ENCODE measurements at regions not wholly inside any gene's neighbourhood (a gene's known extent, or its start where the extent isn't known, plus 50 kb on each side); places are given as distances from the start of the nearest gene placed in this dataset.

- TF ChIP-seq TAF1 (IDR thresholded peaks at IDR 0.05; ENCODE audit: borderline replicate concordance, insufficient read depth, low read length) (no peak), SIN3A (IDR thresholded peaks at IDR 0.05; ENCODE audit: borderline replicate concordance, insufficient read depth, low read length) (no peak), POLR2AphosphoS5 (IDR thresholded peaks at IDR 0.05; ENCODE audit: low read depth, low read length) (no peak), FOXP2 (optimal IDR thresholded peaks at IDR 0.05; ENCODE audit: borderline replicate concordance, extremely low read depth, extremely low read length, insufficient read depth) (no peak), REST (IDR thresholded peaks at IDR 0.05; ENCODE audit: insufficient read depth in 1 of 2, low read depth in 2 of 2, low read length in 2 of 2) (no peak)
These were observed 224.7 kb downstream of the IGSF11 start for GRCh38 chr3:118809696-118810498.

DNA sequence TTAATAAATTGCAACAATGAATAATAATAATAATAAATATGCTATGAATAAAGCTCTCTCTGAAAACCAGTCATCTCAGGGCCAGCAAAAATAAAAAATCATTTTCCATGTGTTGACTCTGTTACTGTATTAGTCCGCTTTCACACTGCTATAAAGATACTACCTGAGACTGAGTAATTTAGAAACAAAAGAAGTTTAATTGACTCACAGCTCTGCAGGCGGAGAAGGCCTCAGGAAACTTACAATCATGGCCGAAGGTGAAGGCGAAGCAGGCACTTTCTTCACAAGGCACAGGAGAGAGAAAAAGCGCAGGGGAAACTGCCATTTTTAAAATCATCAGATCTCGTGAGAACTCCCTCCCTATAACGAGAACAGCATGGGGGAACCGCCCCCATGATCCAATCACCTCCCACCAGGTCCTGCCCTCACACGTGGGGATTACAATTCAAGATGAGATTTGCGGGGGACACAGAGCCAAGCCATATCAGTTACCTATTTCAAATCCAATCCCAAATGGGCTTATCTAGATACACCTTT is 224.1 kb downstream of the IGSF11 start:
- TF ChIP-seq POLR2AphosphoS5 (IDR thresholded peaks at IDR 0.05; ENCODE audit: low read depth, low read length) (no peak), SIN3A (IDR thresholded peaks at IDR 0.05; ENCODE audit: borderline replicate concordance, insufficient read depth, low read length) (no peak), FOXP2 (optimal IDR thresholded peaks at IDR 0.05; ENCODE audit: borderline replicate concordance, extremely low read depth, extremely low read length, insufficient read depth) (no peak), REST (IDR thresholded peaks at IDR 0.05; ENCODE audit: insufficient read depth in 1 of 2, low read depth in 2 of 2, low read length in 2 of 2) (no peak), TAF1 (IDR thresholded peaks at IDR 0.05; ENCODE audit: borderline replicate concordance, insufficient read depth, low read length) (no peak)

- no peak for TF ChIP-seq FOXP2 (optimal IDR thresholded peaks at IDR 0.05; ENCODE audit: borderline replicate concordance, extremely low read depth, extremely low read length, insufficient read depth)
- TF ChIP-seq POLR2AphosphoS5 (IDR thresholded peaks at IDR 0.05; ENCODE audit: low read depth, low read length) = no peak
- TF ChIP-seq REST (IDR thresholded peaks at IDR 0.05; ENCODE audit: insufficient read depth in 1 of 2, low read depth in 2 of 2, low read length in 2 of 2) = no peak
- TF ChIP-seq TAF1 (IDR thresholded peaks at IDR 0.05; ENCODE audit: borderline replicate concordance, insufficient read depth, low read length) = no peak
- TF ChIP-seq SIN3A (IDR thresholded peaks at IDR 0.05; ENCODE audit: borderline replicate concordance, insufficient read depth, low read length) = no peak
These were observed 223.4 kb downstream of the IGSF11 start for GRCh38 chr3:118811236-118811732.

DNA sequence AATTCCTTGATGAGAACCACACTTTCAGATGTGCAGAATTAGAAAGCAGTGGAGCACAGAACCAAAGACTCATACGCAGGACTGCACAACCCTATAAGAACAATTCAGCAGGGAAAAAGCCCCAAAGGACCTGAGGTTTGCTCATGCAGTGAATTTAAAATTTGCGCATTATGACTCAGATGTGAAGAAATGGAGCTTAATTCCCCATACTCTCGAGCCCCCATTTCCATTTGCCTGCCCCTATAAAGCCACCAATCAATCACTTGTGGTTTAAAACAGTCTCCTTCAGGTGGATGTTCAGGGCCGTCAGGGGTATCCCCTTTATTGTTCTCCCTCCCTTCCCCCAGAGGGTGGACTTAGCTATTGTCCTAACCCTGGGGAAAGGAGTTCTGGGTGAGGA is 221.2 kb downstream of the IGSF11 start:
- TF ChIP-seq POLR2AphosphoS5 (IDR thresholded peaks at IDR 0.05; ENCODE audit: low read depth, low read length) (no peak), FOXP2 (optimal IDR thresholded peaks at IDR 0.05; ENCODE audit: borderline replicate concordance, extremely low read depth, extremely low read length, insufficient read depth) (no peak), SIN3A (IDR thresholded peaks at IDR 0.05; ENCODE audit: borderline replicate concordance, insufficient read depth, low read length) (no peak), TAF1 (IDR thresholded peaks at IDR 0.05; ENCODE audit: borderline replicate concordance, insufficient read depth, low read length) (no peak), REST (IDR thresholded peaks at IDR 0.05; ENCODE audit: insufficient read depth in 1 of 2, low read depth in 2 of 2, low read length in 2 of 2) (no peak)

All from PFSK-1 (cell line).